Anterior cingulate cortex (tissue), 58 donors: ENCODE measurements at regions not wholly inside any gene's neighbourhood (a gene's known extent, or its start where the extent isn't known, plus 50 kb on each side); places are given as distances from the start of the nearest gene placed in this dataset.

Experiments used
- DNase-seq, 58 donors: peaks; one replicate each; lab custom pipeline; 2025; lab: John Stamatoyannopoulos, UW

GRCh38 chr11:15481871-15482270 lies 367.1 kb downstream of the INSC start:
- DNase-seq: no peak

GRCh38 chr11:15483205-15483604 lies 368.5 kb downstream of the INSC start:
- DNase-seq: no peak

- peak in 1 of 58 donors; percentile 14 for DNase-seq
Measured at GRCh38 chr11:15484398-15484797, 369.7 kb downstream of the INSC start.

- DNase-seq: no peak
Measured at GRCh38 chr11:15485432-15485831, 370.7 kb downstream of the INSC start.

GRCh38 chr11:15489281-15489680 lies 374.6 kb downstream of the INSC start:
- no peak for DNase-seq

- DNase-seq: no peak
Measured at GRCh38 chr11:15490535-15490934, 375.8 kb downstream of the INSC start.

- no peak for DNase-seq
Measured at GRCh38 chr11:15493066-15493465, 378.3 kb downstream of the INSC start.

GRCh38 chr11:15493921-15494620 lies 379.3 kb downstream of the INSC start:
- DNase-seq: no peak

GRCh38 chr11:15494740-15495139 lies 380.0 kb downstream of the INSC start:
- no peak for DNase-seq

- DNase-seq: no peak
Measured at GRCh38 chr11:15495462-15495861, 380.7 kb downstream of the INSC start.

- no peak for DNase-seq
Measured at GRCh38 chr11:15497366-15497765, 382.6 kb downstream of the INSC start.

- no peak for DNase-seq
Measured at GRCh38 chr11:15499674-15500073, 385.0 kb downstream of the INSC start.

- no peak for DNase-seq
Measured at GRCh38 chr11:15500643-15501042, 385.9 kb downstream of the INSC start.

- DNase-seq: no peak
Measured at GRCh38 chr11:15501566-15501965, 386.8 kb downstream of the INSC start.

GRCh38 chr11:15505155-15505554 lies 390.4 kb downstream of the INSC start:
- no peak for DNase-seq

GRCh38 chr11:15507592-15507991 lies 392.9 kb downstream of the INSC start:
- DNase-seq: no peak

GRCh38 chr11:15509082-15509481 lies 394.4 kb downstream of the INSC start:
- no peak for DNase-seq

GRCh38 chr11:15519124-15519791 lies 404.5 kb downstream of the INSC start:
- no peak for DNase-seq

GRCh38 chr11:15519911-15520310 lies 405.2 kb downstream of the INSC start:
- DNase-seq: no peak

- DNase-seq: no peak
Measured at GRCh38 chr11:15523543-15523942, 408.8 kb downstream of the INSC start.

GRCh38 chr11:15525582-15525981 lies 410.9 kb downstream of the INSC start:
- no peak for DNase-seq

- DNase-seq: no peak
Measured at GRCh38 chr11:15526032-15526431, 411.3 kb downstream of the INSC start.
